Endothelial cell (in vitro differentiated cells): ENCODE measurements at regions not wholly inside any gene's neighbourhood (a gene's known extent, or its start where the extent isn't known, plus 50 kb on each side); places are given as distances from the start of the nearest gene placed in this dataset.

Experiments used
- DNase-seq: peaks from one replicate; pipeline ENCODE4 v3.0.0; 2021; ENCODE audit warnings: low spot score
- H3K27ac Mint-ChIP-seq: one replicate; pipeline ENCODE4 v1.8.0; 2021; ENCODE audit warnings: mixed read lengths, inconsistent platforms; ENCODE audit not compliant: unreplicated experiment
- H3K27me3 Mint-ChIP-seq: one replicate; pipeline ENCODE4 v1.8.0; 2021; ENCODE audit warnings: mild to moderate bottlenecking, moderate library complexity, mixed read lengths, inconsistent platforms; ENCODE audit not compliant: unreplicated experiment
- H3K36me3 Mint-ChIP-seq: one replicate; pipeline ENCODE4 v1.8.0; 2021; ENCODE audit warnings: mild to moderate bottlenecking, low read depth, mixed read lengths, inconsistent platforms; ENCODE audit not compliant: unreplicated experiment
- H3K4me1 Mint-ChIP-seq: one replicate; pipeline ENCODE4 v1.8.0; 2021; ENCODE audit warnings: mild to moderate bottlenecking, mixed read lengths, inconsistent platforms; ENCODE audit not compliant: unreplicated experiment
- H3K4me3 Mint-ChIP-seq: one replicate; pipeline ENCODE4 v1.8.0; 2021; ENCODE audit warnings: mild to moderate bottlenecking, mixed read lengths, inconsistent platforms; ENCODE audit not compliant: unreplicated experiment
- H3K9me3 Mint-ChIP-seq: one replicate; pipeline ENCODE4 v1.8.0; 2021; ENCODE audit warnings: mixed read lengths, inconsistent platforms; ENCODE audit not compliant: unreplicated experiment
- TF ChIP-seq, protein P1 (sequence below): fragments of 200-600 bp; sonication (generic); IDR thresholded peaks from one replicate; pipeline ENCODE4 v1.5.0; 2021; ENCODE audit warnings: antibody characterized with exemption; ENCODE audit not compliant: unreplicated experiment

DNA sequence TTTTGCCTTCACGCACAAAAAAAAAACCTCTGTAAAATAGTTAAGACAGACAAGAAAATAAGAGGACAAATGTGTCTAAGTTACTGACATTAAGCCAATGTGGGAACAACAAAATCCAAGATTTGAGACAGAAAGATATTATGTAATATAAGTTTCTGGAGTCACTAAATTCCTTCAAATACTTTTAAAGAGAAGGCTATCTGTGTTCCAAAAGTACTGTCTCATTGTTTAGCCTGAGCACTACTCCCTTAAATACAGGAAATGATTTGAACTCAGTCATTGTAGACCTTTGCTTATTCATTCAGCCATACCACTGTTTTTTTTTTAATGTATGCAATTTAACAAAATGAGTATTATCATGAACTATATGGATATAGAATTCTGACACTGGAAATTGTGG is 82.7 kb upstream of the KITLG start:
- TF ChIP-seq, protein P1, sequence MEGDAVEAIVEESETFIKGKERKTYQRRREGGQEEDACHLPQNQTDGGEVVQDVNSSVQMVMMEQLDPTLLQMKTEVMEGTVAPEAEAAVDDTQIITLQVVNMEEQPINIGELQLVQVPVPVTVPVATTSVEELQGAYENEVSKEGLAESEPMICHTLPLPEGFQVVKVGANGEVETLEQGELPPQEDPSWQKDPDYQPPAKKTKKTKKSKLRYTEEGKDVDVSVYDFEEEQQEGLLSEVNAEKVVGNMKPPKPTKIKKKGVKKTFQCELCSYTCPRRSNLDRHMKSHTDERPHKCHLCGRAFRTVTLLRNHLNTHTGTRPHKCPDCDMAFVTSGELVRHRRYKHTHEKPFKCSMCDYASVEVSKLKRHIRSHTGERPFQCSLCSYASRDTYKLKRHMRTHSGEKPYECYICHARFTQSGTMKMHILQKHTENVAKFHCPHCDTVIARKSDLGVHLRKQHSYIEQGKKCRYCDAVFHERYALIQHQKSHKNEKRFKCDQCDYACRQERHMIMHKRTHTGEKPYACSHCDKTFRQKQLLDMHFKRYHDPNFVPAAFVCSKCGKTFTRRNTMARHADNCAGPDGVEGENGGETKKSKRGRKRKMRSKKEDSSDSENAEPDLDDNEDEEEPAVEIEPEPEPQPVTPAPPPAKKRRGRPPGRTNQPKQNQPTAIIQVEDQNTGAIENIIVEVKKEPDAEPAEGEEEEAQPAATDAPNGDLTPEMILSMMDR: no peak
- no peak overlapping the region for H3K4me3 Mint-ChIP-seq
- no peaks in the 10 kb centered on the region for H3K9me3 Mint-ChIP-seq
- no peaks in the 10 kb centered on the region for H3K27me3 Mint-ChIP-seq
- H3K27ac Mint-ChIP-seq: no peak overlapping the region
- H3K36me3 Mint-ChIP-seq: no peaks in the 10 kb centered on the region
- H3K4me1 Mint-ChIP-seq: peaks cover 5% of the 10 kb centered on the region
- DNase-seq: no peak

DNA sequence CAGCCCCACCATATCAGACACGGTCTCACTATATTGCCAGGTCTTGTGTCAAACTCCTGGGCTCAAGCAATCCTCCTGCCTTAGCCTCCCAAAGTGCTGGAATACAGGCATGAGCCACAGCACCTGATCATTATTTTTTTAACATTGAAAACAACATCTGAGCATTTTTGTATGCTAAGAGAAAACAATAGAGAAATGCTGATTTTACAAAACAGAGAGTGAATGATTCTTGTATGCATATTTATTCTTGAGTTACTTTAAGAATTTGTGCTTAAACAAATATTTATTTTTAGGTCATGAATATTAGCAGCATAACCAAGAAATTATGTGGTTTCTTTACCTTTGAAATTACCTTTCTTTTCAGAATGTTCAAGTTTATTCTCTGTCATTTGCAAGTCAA is 81.8 kb upstream of the KITLG start:
- Mint-ChIP-seq H3K9me3 (no peaks in the 10 kb centered on the region), H3K4me3 (no peak overlapping the region), H3K27ac (no peak overlapping the region), H3K27me3 (no peaks in the 10 kb centered on the region), H3K36me3 (no peaks in the 10 kb centered on the region), H3K4me1 (peaks cover 5% of the 10 kb centered on the region)
- DNase-seq: no peak
- TF ChIP-seq, protein P1: no peak

DNA sequence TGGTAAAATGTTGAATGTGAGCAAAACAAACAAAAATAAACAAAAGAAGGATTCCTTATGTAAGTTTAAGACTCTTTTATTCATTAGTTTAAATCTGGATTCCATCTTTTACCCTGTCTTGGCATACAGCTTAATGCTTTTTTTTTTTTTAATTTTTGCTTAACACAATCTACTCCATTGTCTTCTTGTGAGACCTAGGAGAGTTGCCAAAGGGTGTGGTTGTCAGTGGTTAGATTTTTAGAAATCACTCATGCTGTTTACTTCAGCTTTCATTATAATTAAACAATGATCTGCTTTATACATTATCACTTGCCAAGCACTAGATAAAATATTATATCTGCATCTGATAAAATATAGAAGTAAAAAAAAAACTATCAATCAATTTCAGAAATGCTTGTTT is 77.7 kb upstream of the KITLG start:
- TF ChIP-seq, protein P1: no peak
- H3K9me3 Mint-ChIP-seq: no peaks in the 10 kb centered on the region
- DNase-seq: no peak
- no peak overlapping the region for H3K4me3 Mint-ChIP-seq
- H3K4me1 Mint-ChIP-seq: no peaks in the 10 kb centered on the region
- H3K27ac Mint-ChIP-seq: no peak overlapping the region
- H3K27me3 Mint-ChIP-seq: no peaks in the 10 kb centered on the region
- H3K36me3 Mint-ChIP-seq: no peaks in the 10 kb centered on the region

DNA sequence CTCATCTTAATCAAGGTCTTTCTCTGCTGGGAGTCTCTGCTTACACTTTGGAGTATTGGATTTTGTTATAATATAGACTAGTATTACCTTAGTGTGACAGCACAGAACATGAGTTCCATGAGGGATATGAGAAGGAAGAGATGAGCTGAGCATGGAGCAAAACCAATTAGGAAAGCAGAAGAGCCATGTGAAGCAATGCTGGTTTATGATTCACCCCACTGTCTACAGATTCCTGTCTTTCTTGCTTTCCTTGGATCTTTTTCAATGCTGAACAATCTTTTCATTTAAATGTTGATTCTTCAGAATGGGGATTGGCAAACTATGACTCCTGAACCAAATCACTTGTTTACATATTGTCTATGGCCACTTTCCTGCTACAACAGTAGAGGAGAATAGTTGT is 70.4 kb upstream of the KITLG start:
- Mint-ChIP-seq H3K27ac (no peak overlapping the region), H3K36me3 (no peaks in the 10 kb centered on the region), H3K4me3 (no peak overlapping the region), H3K9me3 (no peaks in the 10 kb centered on the region), H3K4me1 (no peaks in the 10 kb centered on the region), H3K27me3 (no peaks in the 10 kb centered on the region)
- TF ChIP-seq, protein P1: no peak
- DNase-seq: no peak

DNA sequence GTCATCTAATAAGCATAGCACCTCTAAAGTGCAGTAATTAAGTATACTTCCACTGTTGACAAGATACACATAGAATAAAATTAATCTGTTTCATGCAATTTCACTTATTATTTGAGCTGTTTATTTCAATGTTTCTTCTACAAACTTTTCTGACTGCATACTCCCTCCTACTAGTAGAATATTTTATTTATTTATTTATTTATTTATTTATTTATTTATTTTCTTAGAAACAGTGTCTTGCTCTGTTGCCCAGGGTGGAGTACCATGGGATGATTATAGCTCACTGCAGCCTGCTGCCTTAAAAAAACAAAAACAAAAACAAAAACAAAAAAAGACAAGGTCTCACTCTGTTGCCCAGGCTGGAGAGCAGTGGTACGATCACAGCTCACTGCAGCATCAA is 68.4 kb upstream of the KITLG start:
- Mint-ChIP-seq H3K4me1 (peaks cover 3% of the 10 kb centered on the region), H3K27me3 (no peaks in the 10 kb centered on the region), H3K4me3 (no peak overlapping the region), H3K27ac (no peak overlapping the region), H3K36me3 (no peaks in the 10 kb centered on the region), H3K9me3 (no peaks in the 10 kb centered on the region)
- DNase-seq: no peak
- TF ChIP-seq, protein P1: no peak
